NCI-H187 treated with DMSO at 0.1 percent for 48 hours (cell line): ENCODE measurements at regions not wholly inside any gene's neighbourhood (a gene's known extent, or its start where the extent isn't known, plus 50 kb on each side); places are given as distances from the start of the nearest gene placed in this dataset.
"Not testable (repeated sequence)": the region's sequence is repeated elsewhere in the genome, so short reads cannot be mapped to it uniquely, and the experiment has no call there.

Experiments used
- DNase-seq: peaks from one replicate; lab custom pipeline; 2025; lab: John Stamatoyannopoulos, UW

- DNase-seq: no peak
Measured at GRCh38 chr14:41549821-41550607, 56.7 kb upstream of the LRFN5 start.

- no peak for DNase-seq
Measured at GRCh38 chr14:41549282-41549681, 57.4 kb upstream of the LRFN5 start.

GRCh38 chr14:41548666-41549065 lies 58.0 kb upstream of the LRFN5 start:
- DNase-seq: no peak

GRCh38 chr14:41541333-41541732 lies 65.3 kb upstream of the LRFN5 start:
- no peak for DNase-seq

- DNase-seq: no peak
Measured at GRCh38 chr14:41532255-41532654, 74.4 kb upstream of the LRFN5 start.

GRCh38 chr14:41521891-41522290 lies 84.8 kb upstream of the LRFN5 start:
- no peak for DNase-seq

GRCh38 chr14:41518030-41518429 lies 88.6 kb upstream of the LRFN5 start:
- not testable (repeated sequence) for DNase-seq

GRCh38 chr14:41506552-41506951 lies 100.1 kb upstream of the LRFN5 start:
- no peak for DNase-seq

- DNase-seq: no peak
Measured at GRCh38 chr14:41505491-41505890, 101.2 kb upstream of the LRFN5 start.

- DNase-seq: no peak
Measured at GRCh38 chr14:41498959-41499358, 107.7 kb upstream of the LRFN5 start.

- no peak for DNase-seq
Measured at GRCh38 chr14:41490323-41490722, 116.4 kb upstream of the LRFN5 start.

GRCh38 chr14:41489315-41489972 lies 117.2 kb upstream of the LRFN5 start:
- DNase-seq: no peak

GRCh38 chr14:41488401-41488800 lies 118.3 kb upstream of the LRFN5 start:
- no peak for DNase-seq

GRCh38 chr14:41482861-41483260 lies 123.8 kb upstream of the LRFN5 start:
- DNase-seq: no peak

- no peak for DNase-seq
Measured at GRCh38 chr14:41476526-41476925, 130.2 kb upstream of the LRFN5 start.

GRCh38 chr14:41461380-41461779 lies 145.3 kb upstream of the LRFN5 start:
- DNase-seq: no peak

GRCh38 chr14:41457393-41457792 lies 149.3 kb upstream of the LRFN5 start:
- DNase-seq: no peak

GRCh38 chr14:41449066-41449465 lies 157.6 kb upstream of the LRFN5 start:
- no peak for DNase-seq

- DNase-seq: no peak
Measured at GRCh38 chr14:41446008-41446407, 160.7 kb upstream of the LRFN5 start.

GRCh38 chr14:41423503-41423902 lies 183.2 kb upstream of the LRFN5 start:
- no peak for DNase-seq

- not testable (repeated sequence) for DNase-seq
Measured at GRCh38 chr14:41421308-41421707, 185.4 kb upstream of the LRFN5 start.

GRCh38 chr14:41419709-41420108 lies 187.0 kb upstream of the LRFN5 start:
- DNase-seq: no peak

GRCh38 chr14:41418851-41419250 lies 187.8 kb upstream of the LRFN5 start:
- DNase-seq: no peak

GRCh38 chr14:41409806-41410205 lies 196.9 kb upstream of the LRFN5 start:
- no peak for DNase-seq
